ENCODE measurements at regions not wholly inside any gene's neighbourhood (a gene's known extent, or its start where the extent isn't known, plus 50 kb on each side); places are given as distances from the start of the nearest gene placed in this dataset.

DNA sequence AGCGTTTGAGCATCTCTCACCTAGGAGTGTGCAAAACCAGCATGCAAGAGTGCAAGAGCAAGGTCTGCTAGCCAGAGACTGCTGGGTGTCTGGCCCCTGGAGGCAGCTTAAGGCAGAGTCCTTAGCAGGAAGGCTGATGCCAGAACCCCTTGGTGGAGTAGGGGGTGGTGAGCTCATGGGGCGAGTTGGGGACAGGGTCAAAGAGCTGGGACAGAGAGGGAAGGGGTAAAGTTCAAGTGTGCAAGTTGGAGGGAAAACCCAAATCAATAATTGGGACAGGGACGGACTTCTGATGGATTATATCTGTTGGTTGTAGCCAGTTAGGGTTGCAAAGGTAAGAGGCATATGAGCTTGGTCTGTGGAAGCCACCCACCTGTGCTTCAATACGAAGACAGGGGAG, 443.6 kb upstream of the CDH5 start:
- TF ChIP-seq CREB1 (IDR thresholded peaks at IDR 0.05; ENCODE audit: low read depth): no peak
- no peak for TF ChIP-seq TEAD4 (IDR thresholded peaks at IDR 0.05)
- TF ChIP-seq, protein P1, sequence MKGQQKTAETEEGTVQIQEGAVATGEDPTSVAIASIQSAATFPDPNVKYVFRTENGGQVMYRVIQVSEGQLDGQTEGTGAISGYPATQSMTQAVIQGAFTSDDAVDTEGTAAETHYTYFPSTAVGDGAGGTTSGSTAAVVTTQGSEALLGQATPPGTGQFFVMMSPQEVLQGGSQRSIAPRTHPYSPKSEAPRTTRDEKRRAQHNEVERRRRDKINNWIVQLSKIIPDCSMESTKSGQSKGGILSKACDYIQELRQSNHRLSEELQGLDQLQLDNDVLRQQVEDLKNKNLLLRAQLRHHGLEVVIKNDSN (IDR thresholded peaks at IDR 0.05): no peak
- no peak for TF ChIP-seq EP300 (IDR thresholded peaks at IDR 0.05; ENCODE audit: borderline replicate concordance)
- no peak for TF ChIP-seq CEBPB (IDR thresholded peaks at IDR 0.05)
- no peak for TF ChIP-seq NFIC (IDR thresholded peaks at IDR 0.05)
- TF ChIP-seq ZBTB7A (IDR thresholded peaks at IDR 0.05; ENCODE audit: low read depth): no peak
- TF ChIP-seq RAD21 (IDR thresholded peaks at IDR 0.05; ENCODE audit: low read depth): no peak
- no peak for TF ChIP-seq TCF12 (IDR thresholded peaks at IDR 0.05; ENCODE audit: low read depth)
- TF ChIP-seq, protein P2, sequence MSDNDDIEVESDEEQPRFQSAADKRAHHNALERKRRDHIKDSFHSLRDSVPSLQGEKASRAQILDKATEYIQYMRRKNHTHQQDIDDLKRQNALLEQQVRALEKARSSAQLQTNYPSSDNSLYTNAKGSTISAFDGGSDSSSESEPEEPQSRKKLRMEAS (IDR thresholded peaks at IDR 0.05): no peak
- no peak for TF ChIP-seq FOXM1 (IDR thresholded peaks at IDR 0.05; ENCODE audit: borderline replicate concordance, low read depth)

DNA sequence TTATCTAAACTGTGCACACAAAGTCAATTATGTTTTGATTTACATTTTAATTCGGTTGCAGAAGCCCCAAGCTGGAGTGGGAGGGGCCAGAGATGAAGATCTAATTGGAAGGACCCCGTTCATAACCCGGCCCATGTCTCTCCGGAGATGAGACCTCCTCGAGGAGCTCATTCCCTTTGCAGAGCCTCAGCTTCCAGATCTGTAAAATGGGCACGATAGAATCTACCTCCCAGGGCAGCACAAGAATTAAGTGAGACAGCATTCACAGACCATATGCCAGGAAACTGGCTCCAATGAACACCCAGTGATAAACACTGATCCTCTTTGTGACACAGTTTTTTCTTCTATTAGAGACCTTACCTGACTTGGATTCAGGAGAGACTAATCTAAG, 446.5 kb upstream of the CDH5 start:
- TF ChIP-seq YY1 (IDR thresholded peaks at IDR 0.05; ENCODE audit: low read depth): no peak
- TF ChIP-seq, protein P2 (IDR thresholded peaks at IDR 0.05): no peak
- TF ChIP-seq CEBPB (IDR thresholded peaks at IDR 0.05): no peak
- no peak for TF ChIP-seq NFIC (IDR thresholded peaks at IDR 0.05)
- no peak for TF ChIP-seq EGR1 (IDR thresholded peaks at IDR 0.05)
- TF ChIP-seq TCF12 (IDR thresholded peaks at IDR 0.05; ENCODE audit: low read depth): no peak
- TF ChIP-seq TEAD4 (IDR thresholded peaks at IDR 0.05): no peak
- no peak for TF ChIP-seq FOXM1 (IDR thresholded peaks at IDR 0.05; ENCODE audit: borderline replicate concordance, low read depth)
- TF ChIP-seq TAF1 (IDR thresholded peaks at IDR 0.05; ENCODE audit: low read depth): no peak

DNA sequence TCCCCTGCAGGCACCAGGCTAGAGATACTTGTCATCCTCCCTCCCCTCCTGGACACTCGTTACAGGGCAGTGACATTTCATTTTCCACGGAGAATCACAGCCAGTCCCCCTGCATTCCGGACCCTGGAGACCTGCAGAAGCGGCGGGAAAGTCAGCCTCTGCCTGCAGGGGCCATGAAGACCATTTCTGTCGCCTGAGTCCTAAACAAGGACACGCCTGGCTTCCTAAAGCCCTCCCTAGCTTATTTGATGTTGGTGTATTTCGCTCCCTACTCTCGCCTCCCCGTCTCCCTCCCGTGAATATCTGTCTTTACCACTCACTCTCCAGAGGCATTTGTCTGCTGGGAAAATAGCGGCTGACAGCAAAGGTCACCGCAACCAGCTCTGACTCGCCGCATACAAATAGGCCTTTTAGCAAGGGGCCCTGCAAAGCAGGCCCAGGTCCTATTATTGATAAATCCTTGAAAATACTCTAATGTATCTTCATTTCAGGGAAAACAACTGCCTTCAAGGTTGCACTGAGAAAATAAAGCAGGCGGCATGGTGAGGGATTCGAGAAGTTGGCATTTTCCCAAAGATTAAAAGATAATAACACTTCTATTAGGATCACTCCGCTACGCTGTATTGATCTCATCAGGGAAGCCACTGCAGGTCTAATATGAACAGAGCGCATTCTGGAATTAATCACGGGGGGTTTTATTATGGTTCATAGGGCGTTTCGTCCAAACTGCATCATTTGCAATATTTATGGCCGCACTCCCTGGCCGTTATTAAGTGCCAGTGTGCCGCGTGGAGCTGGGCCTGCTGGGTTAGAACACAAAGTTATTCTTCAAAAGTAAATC, 447.1 kb upstream of the CDH5 start:
- no peak for TF ChIP-seq ZBTB7A (IDR thresholded peaks at IDR 0.05; ENCODE audit: low read depth)
- no peak for TF ChIP-seq NFIC (IDR thresholded peaks at IDR 0.05)
- TF ChIP-seq, protein P2 (IDR thresholded peaks at IDR 0.05): no peak

DNA sequence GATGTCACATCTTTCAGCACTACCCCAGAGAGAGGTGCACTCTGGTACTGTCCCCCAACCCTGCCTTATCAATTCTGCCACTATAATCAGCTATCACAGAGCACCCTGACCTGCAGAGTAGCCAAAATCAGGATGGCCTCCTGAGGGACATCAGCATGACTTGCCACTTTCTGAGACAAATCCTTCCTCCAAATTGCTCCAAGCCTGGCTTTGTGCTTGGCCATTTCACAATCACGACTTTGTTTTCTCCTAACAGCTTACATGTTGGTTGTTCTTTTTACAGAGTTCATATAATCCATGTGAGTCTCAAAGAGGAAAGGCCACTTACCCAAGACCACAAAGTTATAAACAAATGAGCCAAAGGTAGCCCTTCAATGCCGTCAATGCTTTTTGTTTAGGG, 449.0 kb upstream of the CDH5 start:
- TF ChIP-seq TAF1 (IDR thresholded peaks at IDR 0.05; ENCODE audit: low read depth) (no peak), CREB1 (IDR thresholded peaks at IDR 0.05; ENCODE audit: low read depth) (no peak), NFIC (IDR thresholded peaks at IDR 0.05) (no peak), ZBTB7A (IDR thresholded peaks at IDR 0.05; ENCODE audit: low read depth) (no peak), EP300 (IDR thresholded peaks at IDR 0.05; ENCODE audit: borderline replicate concordance) (no peak), TCF12 (IDR thresholded peaks at IDR 0.05; ENCODE audit: low read depth) (no peak), YY1 (IDR thresholded peaks at IDR 0.05; ENCODE audit: low read depth) (no peak), CEBPB (IDR thresholded peaks at IDR 0.05) (no peak)
- TF ChIP-seq, protein P2 (IDR thresholded peaks at IDR 0.05): no peak

DNA sequence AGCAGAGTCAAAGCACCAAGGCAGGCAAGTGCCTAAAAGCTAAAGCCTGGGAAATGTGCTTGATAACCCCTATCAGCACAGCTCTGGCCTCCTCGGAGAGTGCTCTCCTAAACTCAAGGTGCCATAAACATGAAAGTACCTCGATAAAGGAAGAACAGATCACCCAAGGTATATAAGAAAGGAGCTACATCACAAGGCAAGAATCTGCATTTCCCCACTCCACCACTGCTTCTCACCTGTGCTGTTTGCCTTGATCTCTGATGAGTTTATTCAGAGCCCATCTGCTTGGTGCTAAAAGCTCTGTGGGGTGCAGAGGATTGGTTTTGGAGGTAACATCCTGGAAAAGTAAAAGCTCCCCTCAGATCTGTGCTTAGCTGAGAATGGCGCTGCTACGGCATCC, 449.5 kb upstream of the CDH5 start:
- TF ChIP-seq FOXM1 (IDR thresholded peaks at IDR 0.05; ENCODE audit: borderline replicate concordance, low read depth): no peak
- TF ChIP-seq TCF12 (IDR thresholded peaks at IDR 0.05; ENCODE audit: low read depth): no peak
- TF ChIP-seq EGR1 (IDR thresholded peaks at IDR 0.05): no peak
- TF ChIP-seq EP300 (IDR thresholded peaks at IDR 0.05; ENCODE audit: borderline replicate concordance): no peak
- TF ChIP-seq, protein P2 (IDR thresholded peaks at IDR 0.05): no peak
- TF ChIP-seq YY1 (IDR thresholded peaks at IDR 0.05; ENCODE audit: low read depth): no peak
- TF ChIP-seq NFIC (IDR thresholded peaks at IDR 0.05): no peak
- TF ChIP-seq, protein P1 (IDR thresholded peaks at IDR 0.05): no peak
- no peak for TF ChIP-seq CREB1 (IDR thresholded peaks at IDR 0.05; ENCODE audit: low read depth)

DNA sequence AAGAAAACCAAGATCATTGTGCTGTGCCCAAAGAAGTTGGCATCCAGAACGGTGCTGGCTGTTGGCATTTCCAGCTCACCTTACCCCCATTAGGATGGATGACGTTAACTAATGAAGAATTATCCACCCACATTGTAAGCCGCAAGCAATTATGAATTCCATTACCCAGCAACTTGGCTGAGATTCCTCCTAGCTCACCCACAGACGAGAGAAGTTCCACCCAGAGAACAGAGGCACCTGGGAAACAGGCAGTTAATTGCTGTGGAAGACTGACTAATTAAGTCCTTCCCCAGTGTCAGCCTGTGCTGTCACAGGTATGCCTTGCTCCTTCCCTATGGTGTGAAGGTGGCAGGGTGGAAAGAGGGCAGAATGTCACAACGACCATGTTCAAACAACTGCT, 456.2 kb upstream of the CDH5 start:
- TF ChIP-seq ZBTB7A (IDR thresholded peaks at IDR 0.05; ENCODE audit: low read depth): no peak
- TF ChIP-seq NFIC (IDR thresholded peaks at IDR 0.05): no peak
- no peak for TF ChIP-seq TEAD4 (IDR thresholded peaks at IDR 0.05)

DNA sequence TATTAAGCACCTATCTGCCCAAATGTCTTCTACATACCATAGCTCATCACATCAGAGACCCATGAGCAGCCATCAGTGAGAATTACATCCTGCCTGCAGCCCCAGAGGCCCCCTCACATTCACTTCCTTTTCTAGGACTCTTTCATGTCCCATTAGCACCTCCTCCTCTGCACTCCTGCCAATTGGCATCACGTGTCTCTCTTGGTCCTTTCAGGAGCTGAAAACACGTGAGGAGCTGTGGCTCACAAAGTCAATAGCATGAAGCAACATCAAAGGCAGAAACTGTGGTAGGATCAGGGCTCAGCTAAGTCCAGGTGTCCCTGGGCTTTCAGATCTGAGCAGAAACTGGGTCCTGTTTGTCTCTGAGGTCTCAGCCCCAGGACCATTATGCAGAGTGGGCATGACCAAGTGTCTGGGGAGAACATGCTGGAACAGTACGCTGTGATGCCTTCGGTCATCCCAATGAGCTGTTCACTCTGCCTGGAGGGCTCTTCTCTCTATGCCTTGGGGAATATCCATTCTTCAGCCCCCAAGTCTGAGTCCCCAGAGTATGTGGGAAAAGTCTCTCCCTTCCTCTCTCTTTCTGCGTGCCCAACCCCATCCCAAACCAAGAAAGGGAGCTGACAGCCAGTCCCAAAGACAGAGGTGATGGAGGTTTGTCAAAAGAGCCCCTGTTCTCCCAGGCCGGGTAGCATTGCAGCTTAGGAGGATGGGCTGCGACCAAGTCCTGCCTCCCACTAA, 457.0 kb upstream of the CDH5 start:
- no peak for TF ChIP-seq EP300 (IDR thresholded peaks at IDR 0.05; ENCODE audit: borderline replicate concordance)
- TF ChIP-seq, protein P1 (IDR thresholded peaks at IDR 0.05): no peak
- no peak for TF ChIP-seq NFIC (IDR thresholded peaks at IDR 0.05)
- TF ChIP-seq TCF12 (IDR thresholded peaks at IDR 0.05; ENCODE audit: low read depth): no peak
- TF ChIP-seq TAF1 (IDR thresholded peaks at IDR 0.05; ENCODE audit: low read depth): no peak
- TF ChIP-seq FOXM1 (IDR thresholded peaks at IDR 0.05; ENCODE audit: borderline replicate concordance, low read depth): no peak
- TF ChIP-seq EGR1 (IDR thresholded peaks at IDR 0.05): no peak
- TF ChIP-seq, protein P3, sequence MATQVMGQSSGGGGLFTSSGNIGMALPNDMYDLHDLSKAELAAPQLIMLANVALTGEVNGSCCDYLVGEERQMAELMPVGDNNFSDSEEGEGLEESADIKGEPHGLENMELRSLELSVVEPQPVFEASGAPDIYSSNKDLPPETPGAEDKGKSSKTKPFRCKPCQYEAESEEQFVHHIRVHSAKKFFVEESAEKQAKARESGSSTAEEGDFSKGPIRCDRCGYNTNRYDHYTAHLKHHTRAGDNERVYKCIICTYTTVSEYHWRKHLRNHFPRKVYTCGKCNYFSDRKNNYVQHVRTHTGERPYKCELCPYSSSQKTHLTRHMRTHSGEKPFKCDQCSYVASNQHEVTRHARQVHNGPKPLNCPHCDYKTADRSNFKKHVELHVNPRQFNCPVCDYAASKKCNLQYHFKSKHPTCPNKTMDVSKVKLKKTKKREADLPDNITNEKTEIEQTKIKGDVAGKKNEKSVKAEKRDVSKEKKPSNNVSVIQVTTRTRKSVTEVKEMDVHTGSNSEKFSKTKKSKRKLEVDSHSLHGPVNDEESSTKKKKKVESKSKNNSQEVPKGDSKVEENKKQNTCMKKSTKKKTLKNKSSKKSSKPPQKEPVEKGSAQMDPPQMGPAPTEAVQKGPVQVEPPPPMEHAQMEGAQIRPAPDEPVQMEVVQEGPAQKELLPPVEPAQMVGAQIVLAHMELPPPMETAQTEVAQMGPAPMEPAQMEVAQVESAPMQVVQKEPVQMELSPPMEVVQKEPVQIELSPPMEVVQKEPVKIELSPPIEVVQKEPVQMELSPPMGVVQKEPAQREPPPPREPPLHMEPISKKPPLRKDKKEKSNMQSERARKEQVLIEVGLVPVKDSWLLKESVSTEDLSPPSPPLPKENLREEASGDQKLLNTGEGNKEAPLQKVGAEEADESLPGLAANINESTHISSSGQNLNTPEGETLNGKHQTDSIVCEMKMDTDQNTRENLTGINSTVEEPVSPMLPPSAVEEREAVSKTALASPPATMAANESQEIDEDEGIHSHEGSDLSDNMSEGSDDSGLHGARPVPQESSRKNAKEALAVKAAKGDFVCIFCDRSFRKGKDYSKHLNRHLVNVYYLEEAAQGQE (IDR thresholded peaks at IDR 0.05; ENCODE audit: low read depth): no peak
- no peak for TF ChIP-seq ZBTB7A (IDR thresholded peaks at IDR 0.05; ENCODE audit: low read depth)
- no peak for TF ChIP-seq CEBPB (IDR thresholded peaks at IDR 0.05)
- TF ChIP-seq RAD21 (IDR thresholded peaks at IDR 0.05; ENCODE audit: low read depth): no peak
- no peak for TF ChIP-seq YY1 (IDR thresholded peaks at IDR 0.05; ENCODE audit: low read depth)
- no peak for TF ChIP-seq TEAD4 (IDR thresholded peaks at IDR 0.05)
- no peak for TF ChIP-seq CREB1 (IDR thresholded peaks at IDR 0.05; ENCODE audit: low read depth)
- TF ChIP-seq, protein P2 (IDR thresholded peaks at IDR 0.05): no peak

Measured in Ishikawa (cell line).